Upper lobe of right lung (tissue), 1 donor: ENCODE measurements at regions not wholly inside any gene's neighbourhood (a gene's known extent, or its start where the extent isn't known, plus 50 kb on each side); places are given as distances from the start of the nearest gene placed in this dataset.

Source experiments
- ATAC-seq: fragments of 200-7000 bp; cut with Tn5 transposase; one replicate; pipeline ENCODE4 v1.9.1; 2020; ENCODE audit warnings: mild to moderate bottlenecking, moderate library complexity
- DNase-seq: peaks from one replicate; pipeline ENCODE4 v3.0.0-alpha.2; 2020
- H3K27ac ChIP-seq: fragments of 200-600 bp; one replicate; pipeline ENCODE4 v1.8.0; 2022
- H3K27me3 ChIP-seq: fragments of 200-600 bp; one replicate; pipeline ENCODE4 v1.8.0; 2022; ENCODE audit warnings: mild to moderate bottlenecking
- H3K36me3 ChIP-seq: fragments of 200-600 bp; one replicate; pipeline ENCODE4 v1.8.0; 2022
- H3K4me1 ChIP-seq: fragments of 200-600 bp; one replicate; pipeline ENCODE4 v1.8.0; 2022
- H3K4me3 ChIP-seq: fragments of 200-600 bp; one replicate; pipeline ENCODE4 v1.8.0; 2022; ENCODE audit warnings: mild to moderate bottlenecking
- H3K9me3 ChIP-seq: fragments of 200-600 bp; one replicate; pipeline ENCODE4 v1.8.0; 2022
- CTCF ChIP-seq: fragments of 200-600 bp; IDR thresholded peaks from one replicate; pipeline ENCODE4 v1.8.0; 2022; ENCODE audit warnings: antibody characterized with exemption
- intact Hi-C: fragments of 100-400 bp; cut with DNase I; formaldehyde crosslinking; loops from one replicate; pipeline ENCODE4 v1.11.0; 2022
- donor health status: DM: no; HTN: yes; CAD: no; lungs with severe emphysema.

DNA sequence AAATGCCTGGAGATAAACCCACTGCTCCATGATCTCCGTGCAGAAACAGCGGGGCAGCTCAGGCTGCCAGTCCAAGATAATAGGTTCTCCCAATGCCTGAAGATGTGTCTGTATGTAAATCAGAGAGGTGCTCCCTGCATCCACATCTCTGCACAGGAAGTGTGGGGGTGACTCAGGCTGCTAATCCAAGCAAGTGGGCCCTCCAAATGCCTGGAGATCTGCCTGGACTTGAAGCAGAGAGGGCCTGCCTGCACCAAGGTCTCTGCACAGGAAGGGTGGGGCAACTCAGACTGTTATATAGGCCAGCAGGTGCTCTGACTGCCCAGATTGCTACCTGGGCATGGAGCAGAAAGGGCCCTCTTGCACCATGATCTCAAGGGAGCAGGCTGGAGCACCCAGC lies 504.7 kb downstream of the LRFN5 start:
- H3K4me3 ChIP-seq: no peak overlapping the region
- no peaks in the 10 kb centered on the region for H3K27me3 ChIP-seq
- intact Hi-C loops: no loop called here
- no peaks in the 10 kb centered on the region for H3K9me3 ChIP-seq
- TF ChIP-seq CTCF: no peak
- no peaks in the 10 kb centered on the region for H3K36me3 ChIP-seq
- no peak overlapping the region for H3K27ac ChIP-seq
- ATAC-seq (no peak), DNase-seq (peak; percentile 19)
- H3K4me1 ChIP-seq: no peaks in the 10 kb centered on the region

GRCh38 chr14:42110167-42110566 lies 503.5 kb downstream of the LRFN5 start:
- Histone ChIP-seq H3K4me3 (no peak overlapping the region), H3K4me1 (no peaks in the 10 kb centered on the region), H3K27me3 (no peaks in the 10 kb centered on the region), H3K27ac (no peak overlapping the region), H3K36me3 (no peaks in the 10 kb centered on the region), H3K9me3 (no peaks in the 10 kb centered on the region)
- intact Hi-C loops: no loop called here
- DNase-seq (no peak), ATAC-seq (no peak)
- TF ChIP-seq CTCF: peak; percentile 17

- intact Hi-C loops: no loop called here
- H3K9me3 ChIP-seq: no peaks in the 10 kb centered on the region
- ATAC-seq: peak; percentile 30
Observed at GRCh38 chr14:42095155-42095554, 488.5 kb downstream of the LRFN5 start.

GRCh38 chr14:42090122-42090521 lies 483.4 kb downstream of the LRFN5 start:
- intact Hi-C loops: no loop called here
- Histone ChIP-seq H3K27ac (no peak overlapping the region), H3K36me3 (no peaks in the 10 kb centered on the region), H3K4me3 (no peak overlapping the region), H3K9me3 (no peaks in the 10 kb centered on the region), H3K27me3 (no peaks in the 10 kb centered on the region), H3K4me1 (no peaks in the 10 kb centered on the region)
- no peak for DNase-seq
- no peak for ATAC-seq
- no peak for TF ChIP-seq CTCF

More at GRCh38 chr14:42095155-42095554, 488.5 kb downstream of the LRFN5 start:
- Histone ChIP-seq H3K4me3 (no peak overlapping the region), H3K27me3 (no peaks in the 10 kb centered on the region), H3K36me3 (no peaks in the 10 kb centered on the region), H3K4me1 (no peaks in the 10 kb centered on the region), H3K27ac (no peak overlapping the region)
- no peak for TF ChIP-seq CTCF
- DNase-seq: peak; percentile 57

GRCh38 chr14:42079911-42080310 lies 473.2 kb downstream of the LRFN5 start:
- H3K9me3 ChIP-seq: no peaks in the 10 kb centered on the region
- DNase-seq: no peak
- H3K4me3 ChIP-seq: no peak overlapping the region
- H3K36me3 ChIP-seq: no peaks in the 10 kb centered on the region
- no peak overlapping the region for H3K27ac ChIP-seq
- no peak for ATAC-seq
- H3K4me1 ChIP-seq: no peaks in the 10 kb centered on the region
- no peaks in the 10 kb centered on the region for H3K27me3 ChIP-seq
- TF ChIP-seq CTCF: no peak
- intact Hi-C loops: no loop called here

DNA sequence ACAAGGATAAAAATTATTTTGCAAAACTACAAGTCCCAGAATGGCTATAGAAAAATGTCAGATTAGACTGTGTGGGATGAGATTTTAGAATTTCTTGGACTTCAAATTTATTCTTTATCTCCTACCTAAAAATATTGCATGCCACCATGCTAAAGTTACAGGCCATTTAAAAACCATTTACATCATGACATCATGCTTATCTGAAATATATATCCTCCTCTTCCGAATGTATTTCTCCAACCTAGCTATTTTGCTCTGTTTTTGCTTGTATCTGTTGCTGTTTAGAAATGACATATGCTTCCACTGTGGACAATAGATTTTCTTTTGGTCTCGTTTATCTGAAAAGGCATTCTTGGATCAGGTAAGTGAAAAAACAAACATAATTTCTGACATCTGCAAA lies 471.7 kb downstream of the LRFN5 start:
- intact Hi-C loops: no loop called here
- H3K36me3 ChIP-seq: no peaks in the 10 kb centered on the region
- H3K9me3 ChIP-seq: no peaks in the 10 kb centered on the region
- H3K4me1 ChIP-seq: no peaks in the 10 kb centered on the region
- ATAC-seq: no peak
- TF ChIP-seq CTCF: no peak
- no peak overlapping the region for H3K4me3 ChIP-seq
- DNase-seq: no peak
- H3K27me3 ChIP-seq: no peaks in the 10 kb centered on the region
- H3K27ac ChIP-seq: no peak overlapping the region
